ENCODE measurements at regions not wholly inside any gene's neighbourhood (a gene's known extent, or its start where the extent isn't known, plus 50 kb on each side); places are given as distances from the start of the nearest gene placed in this dataset.

DNA sequence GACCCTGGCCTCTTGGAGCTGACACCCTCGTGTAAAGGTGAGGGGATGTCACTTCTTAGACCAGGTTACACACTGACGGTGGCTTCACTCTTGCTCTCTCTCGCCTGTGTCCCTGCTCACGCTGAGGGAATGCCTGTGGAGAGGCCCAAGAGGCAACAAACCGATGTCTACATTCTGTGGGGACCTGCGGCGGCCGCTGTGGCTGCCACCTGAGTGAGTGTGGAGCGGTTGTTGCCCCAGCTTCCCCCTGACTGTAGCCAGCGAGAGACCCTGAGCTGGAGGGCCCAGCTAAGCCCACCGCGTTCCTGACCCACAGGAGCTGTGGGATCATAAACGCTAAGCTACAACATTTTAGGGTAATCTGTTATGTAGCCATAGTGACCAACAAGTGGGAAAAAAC, 55.7 kb upstream of the ASAP2 start:
- no peak for DNase-seq
- H3K36me3 ChIP-seq = no peaks in the 10 kb centered on the region
- intact Hi-C loops (cut with DNase I; ENCODE audit: low total_unique reads) = no loop called here
- H3K4me3 ChIP-seq = no peak overlapping the region
- H3K4me1 ChIP-seq = no peaks in the 10 kb centered on the region
- TF ChIP-seq POLR2AphosphoS5 (IDR thresholded peaks at IDR 0.05) = no peak
- TF ChIP-seq EP300 (IDR thresholded peaks at IDR 0.05; ENCODE audit: low read depth) = no peak
- no peak for TF ChIP-seq CTCF (IDR thresholded peaks at IDR 0.05)
- TF ChIP-seq POLR2A (IDR thresholded peaks at IDR 0.05) = no peak
- H3K27ac ChIP-seq = no peak overlapping the region
- no peaks in the 10 kb centered on the region for H3K27me3 ChIP-seq
- H3K9me3 ChIP-seq = no peaks in the 10 kb centered on the region
- 94% methylated on average over 10 of the region's 13 CpGs; no CpG with 5 or more reads in 1 of the 2 donors for WGBS, 2 donors (ENCODE audit: low coverage in 1 of 2)
- in situ Hi-C loops (cut with MboI; ENCODE audit: low pct_ligation_motif_present in 1 of 4, low pct_unique_long_range_greater_than_20kb in 1 of 4, low sequenced_read_pairs in 3 of 4) = loop anchor here in 1 of 4 donors (25.0 kb wide), 1 partner anchor 186 kb away; no protein-coding TSS in a partner anchor

DNA sequence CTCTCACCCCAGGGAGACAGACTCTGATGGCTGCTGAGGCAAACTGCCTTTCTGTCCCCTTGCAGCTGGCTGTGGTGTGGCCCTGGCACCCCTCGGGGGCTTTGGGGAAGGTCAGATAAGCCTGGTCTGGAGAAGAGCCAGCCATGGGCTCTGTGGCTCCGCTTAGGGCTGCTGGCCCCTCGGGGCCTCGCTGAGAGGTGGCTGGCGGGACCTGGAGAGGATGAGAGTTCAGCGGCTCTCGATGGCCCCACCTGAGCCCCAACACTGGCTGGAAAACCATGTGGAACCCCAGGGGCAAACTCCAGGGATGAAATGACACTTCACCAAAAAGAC, 56.1 kb upstream of the ASAP2 start:
- WGBS, 2 donors (ENCODE audit: low coverage in 1 of 2) = 95% methylated on average over 7 of the region's 7 CpGs; no CpG with 5 or more reads in 1 of the 2 donors
- no peaks in the 10 kb centered on the region for H3K4me1 ChIP-seq
- in situ Hi-C loops (cut with MboI; ENCODE audit: low pct_ligation_motif_present in 1 of 4, low pct_unique_long_range_greater_than_20kb in 1 of 4, low sequenced_read_pairs in 3 of 4) (loop anchor here in 1 of 4 donors (25.0 kb wide), 1 partner anchor 187 kb away; no protein-coding TSS in a partner anchor), intact Hi-C loops (cut with DNase I; ENCODE audit: low total_unique reads) (no loop called here)
- no peak for TF ChIP-seq CTCF (IDR thresholded peaks at IDR 0.05)
- no peak for TF ChIP-seq EP300 (IDR thresholded peaks at IDR 0.05; ENCODE audit: low read depth)
- TF ChIP-seq POLR2A (IDR thresholded peaks at IDR 0.05) = no peak
- no peak for TF ChIP-seq POLR2AphosphoS5 (IDR thresholded peaks at IDR 0.05)
- no peak overlapping the region for H3K27ac ChIP-seq
- no peaks in the 10 kb centered on the region for H3K9me3 ChIP-seq
- DNase-seq = no peak
- no peaks in the 10 kb centered on the region for H3K27me3 ChIP-seq
- H3K36me3 ChIP-seq = no peaks in the 10 kb centered on the region
- no peak overlapping the region for H3K4me3 ChIP-seq

DNA sequence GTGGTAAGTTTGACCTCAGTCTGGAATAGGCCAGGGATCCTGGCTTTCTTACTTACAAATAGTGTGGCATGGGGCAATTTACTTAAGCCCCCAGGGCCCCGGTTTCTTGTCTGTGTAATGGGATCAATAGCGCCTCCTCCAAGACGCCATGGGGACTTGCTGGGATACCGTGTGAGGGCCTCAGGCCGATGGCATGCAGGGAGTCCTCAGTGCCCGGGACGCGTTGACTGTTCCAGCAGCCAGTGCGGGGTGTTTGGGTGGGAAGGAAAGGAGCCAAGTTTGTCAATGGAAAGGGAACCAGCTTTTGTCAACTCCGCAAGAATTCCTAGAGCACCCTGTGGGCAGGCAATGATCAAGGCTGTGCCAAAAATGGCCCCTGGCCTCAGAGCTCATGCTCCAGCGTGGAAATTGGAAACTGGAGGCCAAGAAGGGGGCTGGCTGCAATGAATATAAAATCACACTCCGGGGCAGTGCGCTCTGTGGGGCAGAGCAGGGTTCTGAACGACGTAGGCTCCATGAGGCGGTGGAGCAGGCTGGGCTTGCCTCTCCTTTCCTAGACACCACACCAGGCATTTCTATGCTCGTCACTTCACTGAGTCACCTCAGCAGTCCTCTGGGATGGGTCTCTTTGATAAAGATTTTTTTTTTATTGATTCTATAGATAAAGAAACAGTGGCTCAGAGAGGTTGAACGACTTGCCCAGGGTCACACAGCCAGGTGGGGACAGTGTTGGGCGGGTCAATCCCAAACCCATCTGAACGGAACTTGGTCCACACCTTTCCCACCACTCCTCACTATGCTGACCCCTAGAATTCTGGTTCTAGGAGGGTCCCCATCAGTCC, 56.7 kb upstream of the ASAP2 start:
- Histone ChIP-seq H3K4me3 (no peak overlapping the region), H3K9me3 (no peaks in the 10 kb centered on the region), H3K36me3 (no peaks in the 10 kb centered on the region), H3K27ac (no peak overlapping the region), H3K27me3 (no peaks in the 10 kb centered on the region), H3K4me1 (no peaks in the 10 kb centered on the region)
- intact Hi-C loops (cut with DNase I; ENCODE audit: low total_unique reads) = loop anchor here (10.0 kb wide), 1 partner anchor 55 kb away; the partner anchor contains the start of gene ASAP2
- no peak for DNase-seq
- 87 to 100% methylated on average over 3 to 20 of the region's 20 CpGs for WGBS, 2 donors (ENCODE audit: low coverage in 1 of 2)
- in situ Hi-C loops (cut with MboI; ENCODE audit: low pct_ligation_motif_present in 1 of 4, low pct_unique_long_range_greater_than_20kb in 1 of 4, low sequenced_read_pairs in 3 of 4) = loop anchor here in 2 of 4 donors (10.0 to 25.0 kb wide), 3 partner anchors 187 to 288 kb away; no protein-coding TSS in a partner anchor
- TF ChIP-seq POLR2AphosphoS5 (IDR thresholded peaks at IDR 0.05) = no peak
- TF ChIP-seq CTCF (IDR thresholded peaks at IDR 0.05) = no peak
- no peak for TF ChIP-seq POLR2A (IDR thresholded peaks at IDR 0.05)
- no peak for TF ChIP-seq EP300 (IDR thresholded peaks at IDR 0.05; ENCODE audit: low read depth)

DNA sequence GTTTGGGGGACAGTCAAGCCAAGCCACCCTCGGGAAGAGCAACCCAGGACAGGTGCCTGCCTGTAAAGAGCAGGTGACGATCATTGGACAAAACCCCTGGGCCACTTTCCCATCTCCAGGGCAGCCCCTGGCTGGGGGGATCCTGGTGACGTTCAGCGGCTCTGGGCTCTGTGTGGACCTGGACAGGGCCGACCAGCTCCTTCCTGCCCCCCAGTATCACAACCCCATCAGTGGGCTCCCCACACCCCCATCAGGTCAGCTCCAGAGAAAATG, 57.3 kb upstream of the ASAP2 start:
- H3K9me3 ChIP-seq = no peaks in the 10 kb centered on the region
- no peaks in the 10 kb centered on the region for H3K27me3 ChIP-seq
- no peak overlapping the region for H3K27ac ChIP-seq
- intact Hi-C loops (cut with DNase I; ENCODE audit: low total_unique reads) (loop anchor here (10.0 kb wide), 1 partner anchor 55 kb away; the partner anchor contains the start of gene ASAP2), in situ Hi-C loops (cut with MboI; ENCODE audit: low pct_ligation_motif_present in 1 of 4, low pct_unique_long_range_greater_than_20kb in 1 of 4, low sequenced_read_pairs in 3 of 4) (loop anchor here in 1 of 4 donors (10.0 to 25.0 kb wide), 2 partner anchors 195 to 287 kb away; no protein-coding TSS in a partner anchor)
- 81% methylated on average over 5 of the region's 5 CpGs; no CpG with 5 or more reads in 1 of the 2 donors for WGBS, 2 donors (ENCODE audit: low coverage in 1 of 2)
- H3K4me1 ChIP-seq = no peaks in the 10 kb centered on the region
- H3K4me3 ChIP-seq = no peak overlapping the region
- DNase-seq = no peak
- no peaks in the 10 kb centered on the region for H3K36me3 ChIP-seq
- TF ChIP-seq EP300 (IDR thresholded peaks at IDR 0.05; ENCODE audit: low read depth) = no peak
- TF ChIP-seq POLR2A (IDR thresholded peaks at IDR 0.05) = no peak
- TF ChIP-seq CTCF (IDR thresholded peaks at IDR 0.05) = no peak
- no peak for TF ChIP-seq POLR2AphosphoS5 (IDR thresholded peaks at IDR 0.05)

All from transverse colon (tissue), 4 donors.